GM18502 (cell line): ENCODE measurements at regions not wholly inside any gene's neighbourhood (a gene's known extent, or its start where the extent isn't known, plus 50 kb on each side); places are given as distances from the start of the nearest gene placed in this dataset.
"Not testable (repeated sequence)": the region's sequence is repeated elsewhere in the genome, so short reads cannot be mapped to it uniquely, and the experiment has no call there.

Source experiments
- ATAC-seq: cut with Tn5 transposase; IDR thresholded peaks from one replicate; pipeline ENCODE4 v1.9.1; 2021; ENCODE audit warnings: mild to moderate bottlenecking; ENCODE audit not compliant: unreplicated experiment, poor library complexity

DNA sequence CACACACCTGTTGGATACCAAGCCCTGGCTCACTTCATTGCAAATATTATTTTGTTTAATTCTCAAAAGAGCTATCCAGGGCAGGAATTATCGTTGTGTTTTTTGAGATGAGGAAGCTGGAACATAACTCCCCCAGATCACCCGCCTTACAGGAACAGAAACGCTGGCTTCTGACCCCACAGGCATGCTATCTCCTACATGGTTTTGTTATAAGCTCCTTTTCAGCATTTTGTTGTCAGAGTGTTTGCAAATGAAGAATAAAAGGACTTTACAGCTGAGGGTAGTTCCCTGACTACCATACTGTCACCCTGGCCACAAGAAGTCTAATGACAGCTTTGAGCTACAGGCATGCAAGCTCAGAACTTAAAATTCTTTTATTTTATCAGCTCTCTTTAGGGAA is 62.0 kb upstream of the MRPS9 start:
- no peak for ATAC-seq

DNA sequence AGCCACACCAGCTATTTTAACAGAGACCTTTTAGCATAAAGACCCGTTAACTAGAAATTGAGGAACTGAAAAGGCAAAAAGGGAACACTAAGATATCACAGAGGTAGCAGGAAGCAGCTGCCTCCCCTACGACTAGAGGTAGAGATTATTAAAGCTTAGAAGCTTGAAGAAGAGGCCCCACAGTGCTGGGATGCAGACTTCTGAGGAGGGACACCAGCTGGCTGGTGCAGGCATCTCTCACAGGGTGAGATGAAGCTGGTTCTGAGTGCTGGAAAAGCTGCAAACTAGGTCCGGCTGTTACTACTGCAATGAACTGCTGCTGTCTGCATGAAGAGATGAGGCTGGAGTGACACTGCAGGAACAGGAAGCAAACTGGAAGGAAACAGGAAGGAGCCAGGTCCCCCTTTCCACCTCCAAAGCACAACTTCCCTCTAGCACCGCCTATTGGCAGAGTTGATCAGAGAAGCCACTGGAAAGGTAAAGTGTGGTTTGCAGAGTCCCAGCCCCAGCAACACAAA is 61.2 kb upstream of the MRPS9 start:
- peak; percentile 97 for ATAC-seq

DNA sequence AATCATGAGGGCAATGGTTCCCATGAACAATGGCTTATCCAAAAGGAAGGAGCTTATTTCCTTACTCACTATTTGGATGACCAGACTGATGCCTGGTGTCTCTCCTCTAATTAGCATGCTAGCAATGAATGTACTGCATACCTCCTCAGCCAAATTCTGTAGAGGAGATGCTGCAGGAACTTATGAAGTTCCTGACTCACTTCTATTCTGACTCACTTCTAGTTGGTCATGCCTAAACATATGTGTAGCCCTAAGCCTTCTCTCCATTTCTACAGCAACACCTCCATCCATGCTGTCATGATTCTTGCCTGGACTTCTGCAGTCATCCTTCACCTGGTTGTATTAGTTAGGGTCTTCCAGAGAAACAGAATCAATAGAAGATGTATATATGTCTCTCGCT is 59.9 kb upstream of the MRPS9 start:
- ATAC-seq, result no peak

DNA sequence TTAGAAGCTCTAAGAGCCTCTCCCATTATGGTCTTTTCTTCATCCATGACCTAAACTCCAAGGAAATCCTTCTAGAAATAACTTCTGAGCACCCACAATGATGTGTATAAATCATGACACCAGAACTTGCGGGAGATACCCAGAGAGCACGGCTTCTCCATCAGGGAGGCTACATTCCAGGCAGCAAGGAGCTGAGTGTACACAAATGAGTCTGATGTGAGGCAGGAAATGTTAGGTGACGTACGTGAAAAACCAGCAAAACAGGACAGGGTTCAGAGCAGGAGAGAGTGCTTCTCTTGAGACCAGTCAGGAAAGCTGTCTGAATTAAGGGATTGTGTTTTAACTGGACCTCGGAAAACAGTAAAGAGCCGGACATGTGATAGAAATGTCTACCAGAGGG is 58.1 kb upstream of the MRPS9 start:
- ATAC-seq, result not testable (repeated sequence)

DNA sequence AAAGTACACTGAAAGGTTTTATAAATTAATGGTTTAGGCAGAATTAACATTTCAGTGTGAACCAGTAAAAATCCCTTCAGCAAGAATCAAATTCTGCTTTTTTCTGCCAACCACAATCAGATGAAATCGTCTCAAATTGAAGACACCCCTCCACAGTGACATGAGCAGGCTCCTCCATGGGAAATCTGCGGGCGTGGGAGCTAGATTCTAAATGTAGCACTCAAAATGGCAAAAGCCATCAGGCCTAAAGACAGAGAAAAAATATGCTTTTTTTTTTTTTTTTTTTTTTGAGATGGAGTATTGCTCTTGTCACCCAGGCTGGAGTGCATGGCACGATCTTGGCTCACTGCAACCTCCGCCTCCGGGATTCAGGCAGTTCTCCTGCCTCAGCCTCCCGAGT is 55.8 kb upstream of the MRPS9 start:
- no peak for ATAC-seq
